ENCODE measurements at regions not wholly inside any gene's neighbourhood (a gene's known extent, or its start where the extent isn't known, plus 50 kb on each side); places are given as distances from the start of the nearest gene placed in this dataset.

DNA sequence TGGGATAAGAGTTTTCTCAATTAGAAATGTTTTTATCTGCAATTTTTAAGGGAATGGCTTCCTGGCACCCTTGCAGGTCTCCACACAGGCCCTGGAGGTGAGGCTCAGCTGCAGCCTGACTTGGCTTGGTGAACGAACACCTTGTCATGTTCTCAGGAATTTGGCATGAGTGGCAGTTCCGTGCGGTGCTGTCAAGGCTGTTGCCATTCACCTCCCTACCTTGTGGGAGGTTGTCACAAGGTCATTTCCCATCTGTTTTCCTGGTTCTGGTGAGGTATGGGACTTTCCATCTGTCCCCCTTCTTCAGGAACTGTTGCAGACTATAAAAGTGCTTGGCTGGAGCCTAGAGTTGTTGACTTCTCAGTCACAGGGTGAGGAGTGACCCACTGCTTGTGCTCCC is 82.9 kb downstream of the ELOVL4 start:
- TF ChIP-seq, protein P1, sequence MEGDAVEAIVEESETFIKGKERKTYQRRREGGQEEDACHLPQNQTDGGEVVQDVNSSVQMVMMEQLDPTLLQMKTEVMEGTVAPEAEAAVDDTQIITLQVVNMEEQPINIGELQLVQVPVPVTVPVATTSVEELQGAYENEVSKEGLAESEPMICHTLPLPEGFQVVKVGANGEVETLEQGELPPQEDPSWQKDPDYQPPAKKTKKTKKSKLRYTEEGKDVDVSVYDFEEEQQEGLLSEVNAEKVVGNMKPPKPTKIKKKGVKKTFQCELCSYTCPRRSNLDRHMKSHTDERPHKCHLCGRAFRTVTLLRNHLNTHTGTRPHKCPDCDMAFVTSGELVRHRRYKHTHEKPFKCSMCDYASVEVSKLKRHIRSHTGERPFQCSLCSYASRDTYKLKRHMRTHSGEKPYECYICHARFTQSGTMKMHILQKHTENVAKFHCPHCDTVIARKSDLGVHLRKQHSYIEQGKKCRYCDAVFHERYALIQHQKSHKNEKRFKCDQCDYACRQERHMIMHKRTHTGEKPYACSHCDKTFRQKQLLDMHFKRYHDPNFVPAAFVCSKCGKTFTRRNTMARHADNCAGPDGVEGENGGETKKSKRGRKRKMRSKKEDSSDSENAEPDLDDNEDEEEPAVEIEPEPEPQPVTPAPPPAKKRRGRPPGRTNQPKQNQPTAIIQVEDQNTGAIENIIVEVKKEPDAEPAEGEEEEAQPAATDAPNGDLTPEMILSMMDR (IDR thresholded peaks at IDR 0.05; ENCODE audit: insufficient read depth, low read depth, low read length): no peak
- no peak for DNase-seq (ENCODE audit: low read depth)
- H3K4me3 ChIP-seq (ENCODE audit: low read depth, low read length): no peak overlapping the region

DNA sequence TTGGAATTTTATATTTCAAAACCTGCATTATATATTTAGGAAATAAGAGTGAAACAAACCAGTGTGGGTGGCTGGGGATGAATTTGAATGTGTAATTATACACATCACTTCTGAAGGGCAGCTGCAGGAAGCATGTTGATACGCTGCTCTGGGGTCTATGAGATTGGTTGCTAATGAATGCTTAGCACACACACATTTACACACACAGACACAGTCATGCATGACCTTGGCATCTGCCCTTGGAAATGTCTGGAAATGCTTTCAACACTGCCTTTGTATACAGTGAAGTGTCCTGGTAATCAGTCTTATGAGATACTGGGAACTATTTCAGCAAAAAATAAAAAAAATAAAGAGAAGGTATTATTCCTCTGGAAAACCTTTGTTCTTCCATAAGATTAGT is 83.4 kb downstream of the ELOVL4 start:
- DNase-seq (ENCODE audit: low read depth): no peak
- TF ChIP-seq, protein P1 (IDR thresholded peaks at IDR 0.05; ENCODE audit: insufficient read depth, low read depth, low read length): no peak
- H3K4me3 ChIP-seq (ENCODE audit: low read depth, low read length): no peak overlapping the region

DNA sequence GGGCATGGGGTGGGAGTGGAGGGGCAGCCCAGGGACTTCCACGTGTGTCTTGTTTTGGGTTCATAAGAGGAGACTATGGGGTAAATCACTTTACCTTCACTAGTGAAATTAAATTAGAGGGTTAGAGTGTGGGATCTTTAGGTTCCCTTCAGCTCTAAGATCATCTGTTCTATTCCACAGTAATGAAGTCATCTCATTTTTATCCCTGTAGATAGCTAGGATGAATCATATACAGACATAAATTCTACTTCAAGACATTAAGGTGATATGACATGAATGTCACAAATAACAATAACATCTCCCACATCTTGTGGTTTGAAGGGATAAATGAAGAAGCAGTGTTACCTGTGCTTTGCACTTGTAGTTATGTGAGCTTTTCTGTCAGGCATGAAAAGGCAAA is 83.8 kb downstream of the ELOVL4 start:
- TF ChIP-seq, protein P1 (IDR thresholded peaks at IDR 0.05; ENCODE audit: insufficient read depth, low read depth, low read length): no peak
- H3K4me3 ChIP-seq (ENCODE audit: low read depth, low read length): no peak overlapping the region
- DNase-seq (ENCODE audit: low read depth): no peak

DNA sequence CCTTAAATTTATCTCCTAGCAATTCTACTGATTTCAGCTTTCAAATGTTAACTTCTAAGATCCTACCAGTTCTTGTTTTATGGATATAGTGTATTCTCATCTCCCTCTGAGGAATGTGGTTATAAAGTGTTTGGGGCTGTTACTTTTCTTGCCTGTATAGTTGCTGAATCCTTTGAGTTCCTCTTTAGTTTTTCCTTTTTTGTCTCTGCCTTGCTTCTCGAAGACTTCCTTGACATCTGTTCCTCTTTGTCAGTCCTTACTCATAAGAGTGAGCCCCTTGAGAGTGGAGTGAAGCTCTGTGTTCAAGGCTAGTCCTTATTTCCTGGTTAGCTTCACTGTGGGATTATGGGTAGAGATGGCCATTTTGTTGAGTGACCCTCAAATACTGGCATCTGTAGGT is 84.6 kb downstream of the ELOVL4 start:
- no peak for DNase-seq (ENCODE audit: low read depth)
- no peak overlapping the region for H3K4me3 ChIP-seq (ENCODE audit: low read depth, low read length)
- TF ChIP-seq, protein P1 (IDR thresholded peaks at IDR 0.05; ENCODE audit: insufficient read depth, low read depth, low read length): no peak

DNA sequence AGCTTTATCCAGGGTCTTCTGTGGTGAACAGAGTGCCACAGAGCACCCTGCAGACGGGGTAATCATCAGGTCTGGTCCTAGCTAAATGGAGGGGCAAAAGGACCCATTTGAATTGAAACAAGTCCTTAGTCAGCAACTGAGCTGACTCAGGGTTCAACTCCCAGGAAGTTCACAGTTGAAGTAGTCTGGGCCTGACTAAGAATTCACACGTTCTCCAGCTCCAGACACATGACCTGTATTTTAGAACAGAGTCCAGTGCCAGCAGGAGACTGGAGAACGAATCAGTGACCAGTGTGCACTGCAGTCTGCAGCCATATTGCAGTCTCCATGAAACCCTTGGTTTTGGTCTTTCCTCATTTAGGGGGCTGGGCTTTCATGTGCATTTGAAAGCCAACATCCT is 85.2 kb downstream of the ELOVL4 start:
- no peak for DNase-seq (ENCODE audit: low read depth)
- TF ChIP-seq, protein P1 (IDR thresholded peaks at IDR 0.05; ENCODE audit: insufficient read depth, low read depth, low read length): no peak

DNA sequence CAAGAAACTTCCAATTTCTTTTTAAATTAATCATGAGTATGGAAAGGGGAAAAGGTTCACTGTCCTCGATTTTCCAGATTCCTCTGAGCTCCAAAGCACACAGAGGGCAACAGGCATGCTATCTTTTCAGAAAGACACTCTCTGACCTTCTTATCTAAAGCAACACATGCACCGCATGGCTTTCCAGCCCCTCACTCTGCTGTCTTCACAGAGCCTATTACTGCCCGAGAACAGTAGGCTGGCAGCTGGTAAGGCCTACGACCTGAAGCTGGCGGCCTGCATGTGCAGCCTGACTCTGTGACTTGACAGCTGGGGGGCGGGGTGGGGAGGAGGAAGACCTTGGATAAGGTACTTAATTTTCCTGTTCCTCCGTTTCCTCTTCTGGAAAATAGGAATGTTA is 86.3 kb downstream of the ELOVL4 start:
- no peak overlapping the region for H3K4me3 ChIP-seq (ENCODE audit: low read depth, low read length)
- no peak for DNase-seq (ENCODE audit: low read depth)
- TF ChIP-seq, protein P1 (IDR thresholded peaks at IDR 0.05; ENCODE audit: insufficient read depth, low read depth, low read length): no peak

More for the DNA sequence above, 85.2 kb downstream of the ELOVL4 start:
- H3K4me3 ChIP-seq (ENCODE audit: low read depth, low read length): no peak overlapping the region

DNA sequence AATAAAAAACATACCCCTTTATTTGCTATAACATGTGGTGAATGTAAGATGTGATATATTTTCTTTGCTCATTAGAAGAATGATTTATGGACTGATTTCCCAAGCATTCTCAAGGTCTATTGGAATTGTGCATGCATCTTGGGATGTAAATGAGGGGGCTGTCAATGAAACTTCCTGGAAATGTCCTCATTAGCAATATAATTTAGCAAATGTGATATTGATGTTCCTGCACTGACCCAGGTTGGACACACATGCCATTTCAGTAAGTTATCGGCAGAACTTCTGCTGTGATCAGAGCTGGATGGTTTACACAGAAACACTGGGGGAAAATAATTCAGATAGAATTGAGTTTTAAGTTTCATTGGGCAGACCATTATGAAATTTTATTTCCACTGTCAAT is 99.9 kb downstream of the ELOVL4 start:
- TF ChIP-seq, protein P1 (IDR thresholded peaks at IDR 0.05; ENCODE audit: insufficient read depth, low read depth, low read length): no peak
- DNase-seq (ENCODE audit: low read depth): no peak
- no peak overlapping the region for H3K4me3 ChIP-seq (ENCODE audit: low read depth, low read length)

All from fibroblast of villous mesenchyme (primary cell).